H9 (cell line): ENCODE measurements at regions not wholly inside any gene's neighbourhood (a gene's known extent, or its start where the extent isn't known, plus 50 kb on each side); places are given as distances from the start of the nearest gene placed in this dataset.
A peak's percentile ranks its signal among the peaks of the same experiment; 100 is the strongest.

Experiments used
- DNase-seq: peaks from one replicate; pipeline ENCODE4 v3.0.0-alpha.2; 2017
- H2AFZ ChIP-seq: one replicate; pipeline ENCODE4 v1.6.1; 2013; ENCODE audit warnings: mild to moderate bottlenecking, low read length, control low read depth, moderate library complexity
- H2AK5ac ChIP-seq: 2 replicates; pipeline ENCODE4 v1.6.1; 2013; ENCODE audit warnings: low read length, control low read depth, mixed read lengths; ENCODE audit not compliant: insufficient read length
- H2BK120ac ChIP-seq: one replicate; pipeline ENCODE4 v1.6.1; 2013; ENCODE audit warnings: low read depth, mild to moderate bottlenecking, low read length, control low read depth, inconsistent platforms; ENCODE audit not compliant: poor library complexity, severe bottlenecking
- H2BK12ac ChIP-seq: 2 replicates; pipeline ENCODE4 v1.6.1; 2013; ENCODE audit warnings: low read length, control low read depth, mixed read lengths, low read depth; ENCODE audit not compliant: insufficient read length
- H2BK15ac ChIP-seq: 2 replicates; pipeline ENCODE4 v1.6.1; 2013; ENCODE audit warnings: low read depth, low read length, control low read depth
- H2BK20ac ChIP-seq: one replicate; pipeline ENCODE4 v1.6.1; 2013; ENCODE audit warnings: low read depth, mild to moderate bottlenecking, low read length, control low read depth, inconsistent platforms; ENCODE audit not compliant: poor library complexity, severe bottlenecking
- H2BK5ac ChIP-seq: 2 replicates; pipeline ENCODE4 v1.6.1; 2013; ENCODE audit warnings: low read length, control low read depth, mixed read lengths; ENCODE audit not compliant: insufficient read length
- H3K14ac ChIP-seq: 2 replicates; pipeline ENCODE4 v1.6.1; 2013; ENCODE audit warnings: low read length, control low read depth; ENCODE audit not compliant: insufficient read depth
- H3K18ac ChIP-seq: 2 replicates; pipeline ENCODE4 v1.6.1; 2013; ENCODE audit warnings: low read depth, mild to moderate bottlenecking, mixed read lengths, low read length, control low read depth; ENCODE audit not compliant: insufficient read length
- H3K23ac ChIP-seq: 2 replicates; pipeline ENCODE4 v1.6.1; 2013; ENCODE audit warnings: low read length, control low read depth, mixed read lengths, low read depth; ENCODE audit not compliant: insufficient read length
- H3K23me2 ChIP-seq: 2 replicates; pipeline ENCODE4 v1.6.1; 2013; ENCODE audit warnings: low read depth, mild to moderate bottlenecking, mixed read lengths, low read length, control low read depth; ENCODE audit not compliant: insufficient read length, poor library complexity, severe bottlenecking
- H3K27ac ChIP-seq: 2 replicates; pipeline ENCODE4 v1.5.1; 2013; ENCODE audit warnings: low read length, control low read depth, mixed read lengths, low read depth; ENCODE audit not compliant: insufficient read length
- H3K27me3 ChIP-seq: 2 replicates; pipeline ENCODE4 v1.6.1; 2013; ENCODE audit warnings: low read length, control low read depth, inconsistent platforms; ENCODE audit not compliant: insufficient read depth
- H3K4ac ChIP-seq: 2 replicates; pipeline ENCODE4 v1.6.1; 2013; ENCODE audit warnings: low read depth, mild to moderate bottlenecking, control low read depth, inconsistent platforms, low read length, moderate library complexity
- H3K4me1 ChIP-seq: 2 replicates; pipeline ENCODE4 v1.6.1; 2013; ENCODE audit warnings: low read length, control low read depth, inconsistent platforms; ENCODE audit not compliant: insufficient read depth
- H3K4me2 ChIP-seq: 2 replicates; pipeline ENCODE4 v1.6.1; 2013; ENCODE audit warnings: low read length, control low read depth, mixed read lengths; ENCODE audit not compliant: insufficient read length, insufficient read depth
- H3K56ac ChIP-seq: 2 replicates; pipeline ENCODE4 v1.6.1; 2013; ENCODE audit warnings: low read depth, mild to moderate bottlenecking, mixed read lengths, low read length, control low read depth; ENCODE audit not compliant: insufficient read length
- H3K79me1 ChIP-seq: 2 replicates; pipeline ENCODE4 v1.6.1; 2013; ENCODE audit warnings: low read depth, mild to moderate bottlenecking, moderate library complexity, low read length, control low read depth, inconsistent platforms; ENCODE audit not compliant: insufficient read depth, poor library complexity, severe bottlenecking
- H3K79me2 ChIP-seq: 2 replicates; pipeline ENCODE4 v1.6.1; 2013; ENCODE audit warnings: low read length, control low read depth, inconsistent platforms; ENCODE audit not compliant: insufficient read depth
- H3K9ac ChIP-seq: 2 replicates; pipeline ENCODE4 v1.6.1; 2013; ENCODE audit warnings: low read length, control low read depth, mixed read lengths; ENCODE audit not compliant: insufficient read length; ENCODE audit errors: extremely low read depth
- H3K9me3 ChIP-seq: one replicate; pipeline ENCODE4 v1.6.1; 2013; ENCODE audit warnings: low read depth, low read length, inconsistent platforms; ENCODE audit not compliant: control insufficient read depth
- H3T11ph ChIP-seq: one replicate; pipeline ENCODE4 v1.6.1; 2013; ENCODE audit warnings: mild to moderate bottlenecking, low read length, control low read depth, inconsistent platforms
- H4K20me1 ChIP-seq: one replicate; pipeline ENCODE4 v1.6.1; 2013; ENCODE audit not compliant: control insufficient read depth, insufficient read length, insufficient read depth
- H4K5ac ChIP-seq: 2 replicates; pipeline ENCODE4 v1.6.1; 2013; ENCODE audit warnings: low read depth, mild to moderate bottlenecking, mixed read lengths, low read length, control low read depth; ENCODE audit not compliant: insufficient read length
- H4K8ac ChIP-seq: replicated peaks from 2 replicates; pipeline ENCODE4 v1.6.1; 2013; ENCODE audit warnings: low read length, control low read depth, mixed read lengths, low read depth; ENCODE audit not compliant: insufficient read length
- H4K91ac ChIP-seq: 2 replicates; pipeline ENCODE4 v1.6.1; 2013; ENCODE audit warnings: low read depth, mild to moderate bottlenecking, moderate library complexity, mixed read lengths, low read length, control low read depth; ENCODE audit not compliant: insufficient read length
- H3K27ac Mint-ChIP-seq, 3 experiments: 2 replicates in 2 of 3; 3 replicates in 1 of 3; pipeline ENCODE4 v1.8.0; 2020 to 2021; ENCODE audit warnings: mixed read lengths in 3 of 3, mild to moderate bottlenecking in 1 of 3, moderate library complexity in 1 of 3
- H3K27me3 Mint-ChIP-seq: 2 replicates; pipeline ENCODE4 v1.8.0; 2021; ENCODE audit warnings: low read depth, mild to moderate bottlenecking, moderate library complexity, mixed read lengths
- H3K36me3 Mint-ChIP-seq, 3 experiments: 2 replicates in 2 of 3; 3 replicates in 1 of 3; pipeline ENCODE4 v1.8.0; 2020 to 2021; ENCODE audit warnings: low read depth in 3 of 3, mixed read lengths in 3 of 3; ENCODE audit not compliant: insufficient read depth in 1 of 3
- H3K4me1 Mint-ChIP-seq, 2 experiments: 2 replicates each; pipeline ENCODE4 v1.8.0; 2020; ENCODE audit warnings: mixed read lengths in 2 of 2
- H3K4me3 Mint-ChIP-seq, 2 experiments: 2 replicates in 1 of 2; 3 replicates in 1 of 2; pipeline ENCODE4 v1.8.0; 2020 to 2021; ENCODE audit warnings: mild to moderate bottlenecking in 2 of 2, mixed read lengths in 2 of 2, moderate library complexity in 1 of 2
- H3K9me3 Mint-ChIP-seq, 2 experiments: 2 replicates in 1 of 2; 3 replicates in 1 of 2; pipeline ENCODE4 v1.8.0; 2020; ENCODE audit warnings: mild to moderate bottlenecking in 2 of 2, mixed read lengths in 2 of 2, moderate library complexity in 1 of 2
- WGBS: extraction: QIAGEN DNeasy Blood & Tissue Kit; methylation state at CpG from one replicate; pipeline ENCODE4 v1.1.7; 2013; ENCODE audit warnings: missing lambda C conversion rate, low lambda C conversion rate, mixed read lengths; ENCODE audit not compliant: insufficient read length; ENCODE audit errors: extremely low coverage; 5-methylcytosine and 5-hydroxymethylcytosine counted together
- TF ChIP-seq, protein P1 (sequence below): fragments of 200-600 bp; sonication (generic); conservative IDR thresholded peaks from 3 replicates; pipeline ENCODE4 v1.8.0; 2021; ENCODE audit warnings: antibody characterized with exemption, mild to moderate bottlenecking

- Histone ChIP-seq H3K79me2 (no peaks in the 10 kb centered on the region), H4K91ac (no peak overlapping the region), H3K23ac (no peak overlapping the region), H2BK15ac (no peak overlapping the region), H3K9ac (no peak overlapping the region), H3K23me2 (no peaks in the 10 kb centered on the region), H2BK20ac (no peak overlapping the region), H2BK5ac (no peak overlapping the region), H3K79me1 (no peaks in the 10 kb centered on the region), H2AK5ac (no peak overlapping the region), H4K5ac (no peak overlapping the region), H3K4ac (no peak overlapping the region), H3K27ac (no peak overlapping the region), H3K14ac (no peak overlapping the region), H2BK120ac (no peak overlapping the region), H3K56ac (no peak overlapping the region), H4K8ac (no peak overlapping the region), H3K18ac (no peak overlapping the region), H3K27me3 (no peaks in the 10 kb centered on the region), H3K4me1 (no peaks in the 10 kb centered on the region), H3K9me3 (no peaks in the 10 kb centered on the region), H3T11ph (no peak overlapping the region), H2AFZ (no peak overlapping the region), H2BK12ac (no peak overlapping the region), H3K4me2 (no peak overlapping the region), H4K20me1 (no peaks in the 10 kb centered on the region)
- no peak for DNase-seq
- no peaks in the 10 kb centered on the region for H3K27me3 Mint-ChIP-seq
- peaks cover 10 to 16% (median 10%) of the 10 kb centered on the region in 3 experiments; a peak in 6 of 7 replicates for H3K36me3 Mint-ChIP-seq
- H3K27ac Mint-ChIP-seq = peak overlapping the region in 1 of 3 experiments; percentile 71; a peak in 2 of 7 replicates
- TF ChIP-seq, protein P1, sequence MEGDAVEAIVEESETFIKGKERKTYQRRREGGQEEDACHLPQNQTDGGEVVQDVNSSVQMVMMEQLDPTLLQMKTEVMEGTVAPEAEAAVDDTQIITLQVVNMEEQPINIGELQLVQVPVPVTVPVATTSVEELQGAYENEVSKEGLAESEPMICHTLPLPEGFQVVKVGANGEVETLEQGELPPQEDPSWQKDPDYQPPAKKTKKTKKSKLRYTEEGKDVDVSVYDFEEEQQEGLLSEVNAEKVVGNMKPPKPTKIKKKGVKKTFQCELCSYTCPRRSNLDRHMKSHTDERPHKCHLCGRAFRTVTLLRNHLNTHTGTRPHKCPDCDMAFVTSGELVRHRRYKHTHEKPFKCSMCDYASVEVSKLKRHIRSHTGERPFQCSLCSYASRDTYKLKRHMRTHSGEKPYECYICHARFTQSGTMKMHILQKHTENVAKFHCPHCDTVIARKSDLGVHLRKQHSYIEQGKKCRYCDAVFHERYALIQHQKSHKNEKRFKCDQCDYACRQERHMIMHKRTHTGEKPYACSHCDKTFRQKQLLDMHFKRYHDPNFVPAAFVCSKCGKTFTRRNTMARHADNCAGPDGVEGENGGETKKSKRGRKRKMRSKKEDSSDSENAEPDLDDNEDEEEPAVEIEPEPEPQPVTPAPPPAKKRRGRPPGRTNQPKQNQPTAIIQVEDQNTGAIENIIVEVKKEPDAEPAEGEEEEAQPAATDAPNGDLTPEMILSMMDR = no peak
- WGBS = no CpG with 5 or more reads among the region's 3 CpGs
- peaks cover 22 to 24% of the 10 kb centered on the region in 2 experiments for H3K4me1 Mint-ChIP-seq
- peaks cover 11 to 14% of the 10 kb centered on the region in 2 experiments; a peak in 4 of 5 replicates for H3K9me3 Mint-ChIP-seq
- no peak overlapping the region for H3K4me3 Mint-ChIP-seq
These were observed 745.6 kb upstream of the ZNF608 start for GRCh38 chr5:125491986-125492492.
